H9 (cell line): ENCODE measurements at regions not wholly inside any gene's neighbourhood (a gene's known extent, or its start where the extent isn't known, plus 50 kb on each side); places are given as distances from the start of the nearest gene placed in this dataset.

Experiments used
- DNase-seq: peaks from one replicate; pipeline ENCODE4 v3.0.0-alpha.2; 2017
- H2AFZ ChIP-seq: one replicate; pipeline ENCODE4 v1.6.1; 2013; ENCODE audit warnings: mild to moderate bottlenecking, low read length, control low read depth, moderate library complexity
- H2AK5ac ChIP-seq: 2 replicates; pipeline ENCODE4 v1.6.1; 2013; ENCODE audit warnings: low read length, control low read depth, mixed read lengths; ENCODE audit not compliant: insufficient read length
- H2BK120ac ChIP-seq: one replicate; pipeline ENCODE4 v1.6.1; 2013; ENCODE audit warnings: low read depth, mild to moderate bottlenecking, low read length, control low read depth, inconsistent platforms; ENCODE audit not compliant: poor library complexity, severe bottlenecking
- H2BK12ac ChIP-seq: 2 replicates; pipeline ENCODE4 v1.6.1; 2013; ENCODE audit warnings: low read length, control low read depth, mixed read lengths, low read depth; ENCODE audit not compliant: insufficient read length
- H2BK15ac ChIP-seq: 2 replicates; pipeline ENCODE4 v1.6.1; 2013; ENCODE audit warnings: low read depth, low read length, control low read depth
- H2BK20ac ChIP-seq: one replicate; pipeline ENCODE4 v1.6.1; 2013; ENCODE audit warnings: low read depth, mild to moderate bottlenecking, low read length, control low read depth, inconsistent platforms; ENCODE audit not compliant: poor library complexity, severe bottlenecking
- H2BK5ac ChIP-seq: 2 replicates; pipeline ENCODE4 v1.6.1; 2013; ENCODE audit warnings: low read length, control low read depth, mixed read lengths; ENCODE audit not compliant: insufficient read length
- H3K14ac ChIP-seq: 2 replicates; pipeline ENCODE4 v1.6.1; 2013; ENCODE audit warnings: low read length, control low read depth; ENCODE audit not compliant: insufficient read depth
- H3K18ac ChIP-seq: 2 replicates; pipeline ENCODE4 v1.6.1; 2013; ENCODE audit warnings: low read depth, mild to moderate bottlenecking, mixed read lengths, low read length, control low read depth; ENCODE audit not compliant: insufficient read length
- H3K23ac ChIP-seq: 2 replicates; pipeline ENCODE4 v1.6.1; 2013; ENCODE audit warnings: low read length, control low read depth, mixed read lengths, low read depth; ENCODE audit not compliant: insufficient read length
- H3K23me2 ChIP-seq: 2 replicates; pipeline ENCODE4 v1.6.1; 2013; ENCODE audit warnings: low read depth, mild to moderate bottlenecking, mixed read lengths, low read length, control low read depth; ENCODE audit not compliant: insufficient read length, poor library complexity, severe bottlenecking
- H3K27ac ChIP-seq: 2 replicates; pipeline ENCODE4 v1.5.1; 2013; ENCODE audit warnings: low read length, control low read depth, mixed read lengths, low read depth; ENCODE audit not compliant: insufficient read length
- H3K27me3 ChIP-seq: 2 replicates; pipeline ENCODE4 v1.6.1; 2013; ENCODE audit warnings: low read length, control low read depth, inconsistent platforms; ENCODE audit not compliant: insufficient read depth
- H3K4ac ChIP-seq: 2 replicates; pipeline ENCODE4 v1.6.1; 2013; ENCODE audit warnings: low read depth, mild to moderate bottlenecking, control low read depth, inconsistent platforms, low read length, moderate library complexity
- H3K4me1 ChIP-seq: 2 replicates; pipeline ENCODE4 v1.6.1; 2013; ENCODE audit warnings: low read length, control low read depth, inconsistent platforms; ENCODE audit not compliant: insufficient read depth
- H3K4me2 ChIP-seq: 2 replicates; pipeline ENCODE4 v1.6.1; 2013; ENCODE audit warnings: low read length, control low read depth, mixed read lengths; ENCODE audit not compliant: insufficient read length, insufficient read depth
- H3K56ac ChIP-seq: 2 replicates; pipeline ENCODE4 v1.6.1; 2013; ENCODE audit warnings: low read depth, mild to moderate bottlenecking, mixed read lengths, low read length, control low read depth; ENCODE audit not compliant: insufficient read length
- H3K79me1 ChIP-seq: 2 replicates; pipeline ENCODE4 v1.6.1; 2013; ENCODE audit warnings: low read depth, mild to moderate bottlenecking, moderate library complexity, low read length, control low read depth, inconsistent platforms; ENCODE audit not compliant: insufficient read depth, poor library complexity, severe bottlenecking
- H3K79me2 ChIP-seq: 2 replicates; pipeline ENCODE4 v1.6.1; 2013; ENCODE audit warnings: low read length, control low read depth, inconsistent platforms; ENCODE audit not compliant: insufficient read depth
- H3K9ac ChIP-seq: 2 replicates; pipeline ENCODE4 v1.6.1; 2013; ENCODE audit warnings: low read length, control low read depth, mixed read lengths; ENCODE audit not compliant: insufficient read length; ENCODE audit errors: extremely low read depth
- H3K9me3 ChIP-seq: one replicate; pipeline ENCODE4 v1.6.1; 2013; ENCODE audit warnings: low read depth, low read length, inconsistent platforms; ENCODE audit not compliant: control insufficient read depth
- H3T11ph ChIP-seq: one replicate; pipeline ENCODE4 v1.6.1; 2013; ENCODE audit warnings: mild to moderate bottlenecking, low read length, control low read depth, inconsistent platforms
- H4K20me1 ChIP-seq: one replicate; pipeline ENCODE4 v1.6.1; 2013; ENCODE audit not compliant: control insufficient read depth, insufficient read length, insufficient read depth
- H4K5ac ChIP-seq: 2 replicates; pipeline ENCODE4 v1.6.1; 2013; ENCODE audit warnings: low read depth, mild to moderate bottlenecking, mixed read lengths, low read length, control low read depth; ENCODE audit not compliant: insufficient read length
- H4K8ac ChIP-seq: replicated peaks from 2 replicates; pipeline ENCODE4 v1.6.1; 2013; ENCODE audit warnings: low read length, control low read depth, mixed read lengths, low read depth; ENCODE audit not compliant: insufficient read length
- H4K91ac ChIP-seq: 2 replicates; pipeline ENCODE4 v1.6.1; 2013; ENCODE audit warnings: low read depth, mild to moderate bottlenecking, moderate library complexity, mixed read lengths, low read length, control low read depth; ENCODE audit not compliant: insufficient read length
- H3K27ac Mint-ChIP-seq, 3 experiments: 2 replicates in 2 of 3; 3 replicates in 1 of 3; pipeline ENCODE4 v1.8.0; 2020 to 2021; ENCODE audit warnings: mixed read lengths in 3 of 3, mild to moderate bottlenecking in 1 of 3, moderate library complexity in 1 of 3
- H3K27me3 Mint-ChIP-seq: 2 replicates; pipeline ENCODE4 v1.8.0; 2021; ENCODE audit warnings: low read depth, mild to moderate bottlenecking, moderate library complexity, mixed read lengths
- H3K36me3 Mint-ChIP-seq, 3 experiments: 2 replicates in 2 of 3; 3 replicates in 1 of 3; pipeline ENCODE4 v1.8.0; 2020 to 2021; ENCODE audit warnings: low read depth in 3 of 3, mixed read lengths in 3 of 3; ENCODE audit not compliant: insufficient read depth in 1 of 3
- H3K4me1 Mint-ChIP-seq, 2 experiments: 2 replicates each; pipeline ENCODE4 v1.8.0; 2020; ENCODE audit warnings: mixed read lengths in 2 of 2
- H3K4me3 Mint-ChIP-seq, 2 experiments: 2 replicates in 1 of 2; 3 replicates in 1 of 2; pipeline ENCODE4 v1.8.0; 2020 to 2021; ENCODE audit warnings: mild to moderate bottlenecking in 2 of 2, mixed read lengths in 2 of 2, moderate library complexity in 1 of 2
- H3K9me3 Mint-ChIP-seq, 2 experiments: 2 replicates in 1 of 2; 3 replicates in 1 of 2; pipeline ENCODE4 v1.8.0; 2020; ENCODE audit warnings: mild to moderate bottlenecking in 2 of 2, mixed read lengths in 2 of 2, moderate library complexity in 1 of 2
- WGBS: extraction: QIAGEN DNeasy Blood & Tissue Kit; methylation state at CpG from one replicate; pipeline ENCODE4 v1.1.7; 2013; ENCODE audit warnings: missing lambda C conversion rate, low lambda C conversion rate, mixed read lengths; ENCODE audit not compliant: insufficient read length; ENCODE audit errors: extremely low coverage; 5-methylcytosine and 5-hydroxymethylcytosine counted together
- TF ChIP-seq, protein P1 (sequence below): fragments of 200-600 bp; sonication (generic); conservative IDR thresholded peaks from 3 replicates; pipeline ENCODE4 v1.8.0; 2021; ENCODE audit warnings: antibody characterized with exemption, mild to moderate bottlenecking

DNA sequence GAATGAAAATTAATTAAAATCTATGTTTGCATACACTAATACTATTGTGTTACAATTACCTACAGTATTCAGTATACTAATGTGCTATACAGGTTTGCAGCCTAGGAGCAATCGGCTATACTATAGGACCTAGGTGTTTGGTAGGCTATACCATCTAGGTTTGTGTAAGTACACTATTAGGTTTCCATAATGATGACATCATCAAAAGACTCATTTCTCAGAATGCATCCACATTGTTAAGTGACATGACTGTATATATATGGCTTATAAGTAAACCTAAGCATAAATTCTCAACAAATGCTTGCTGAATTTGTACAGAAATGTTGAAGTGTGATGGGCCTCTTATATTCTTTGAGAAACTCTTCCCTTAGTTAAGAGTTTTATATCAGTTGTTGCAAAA is 206.5 kb upstream of the ZWINT start:
- TF ChIP-seq, protein P1, sequence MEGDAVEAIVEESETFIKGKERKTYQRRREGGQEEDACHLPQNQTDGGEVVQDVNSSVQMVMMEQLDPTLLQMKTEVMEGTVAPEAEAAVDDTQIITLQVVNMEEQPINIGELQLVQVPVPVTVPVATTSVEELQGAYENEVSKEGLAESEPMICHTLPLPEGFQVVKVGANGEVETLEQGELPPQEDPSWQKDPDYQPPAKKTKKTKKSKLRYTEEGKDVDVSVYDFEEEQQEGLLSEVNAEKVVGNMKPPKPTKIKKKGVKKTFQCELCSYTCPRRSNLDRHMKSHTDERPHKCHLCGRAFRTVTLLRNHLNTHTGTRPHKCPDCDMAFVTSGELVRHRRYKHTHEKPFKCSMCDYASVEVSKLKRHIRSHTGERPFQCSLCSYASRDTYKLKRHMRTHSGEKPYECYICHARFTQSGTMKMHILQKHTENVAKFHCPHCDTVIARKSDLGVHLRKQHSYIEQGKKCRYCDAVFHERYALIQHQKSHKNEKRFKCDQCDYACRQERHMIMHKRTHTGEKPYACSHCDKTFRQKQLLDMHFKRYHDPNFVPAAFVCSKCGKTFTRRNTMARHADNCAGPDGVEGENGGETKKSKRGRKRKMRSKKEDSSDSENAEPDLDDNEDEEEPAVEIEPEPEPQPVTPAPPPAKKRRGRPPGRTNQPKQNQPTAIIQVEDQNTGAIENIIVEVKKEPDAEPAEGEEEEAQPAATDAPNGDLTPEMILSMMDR: no peak
- Mint-ChIP-seq H3K27me3 (no peaks in the 10 kb centered on the region), H3K4me1 (no peaks in the 10 kb centered on the region), H3K9me3 (peaks cover 31% of the 10 kb centered on the region in 2 experiments), H3K4me3 (no peak overlapping the region), H3K36me3 (peaks cover 6 to 19% (median 10%) of the 10 kb centered on the region in 3 experiments; a peak in 5 of 7 replicates), H3K27ac (no peak overlapping the region)
- H3K9me3 ChIP-seq: peaks cover 16% of the 10 kb centered on the region
- no peaks in the 10 kb centered on the region for H3K79me1 ChIP-seq
- no peak overlapping the region for H3K4me2 ChIP-seq
- no peak overlapping the region for H2AK5ac ChIP-seq
- H3K18ac ChIP-seq: no peak overlapping the region
- H3K56ac ChIP-seq: no peak overlapping the region
- no peak overlapping the region for H4K8ac ChIP-seq
- H3K79me2 ChIP-seq: no peaks in the 10 kb centered on the region
- no peaks in the 10 kb centered on the region for H3K23me2 ChIP-seq
- H3T11ph ChIP-seq: no peak overlapping the region
- no peak overlapping the region for H3K27ac ChIP-seq
- H3K14ac ChIP-seq: no peak overlapping the region
- H3K4me1 ChIP-seq: no peaks in the 10 kb centered on the region
- H3K4ac ChIP-seq: no peak overlapping the region
- H4K5ac ChIP-seq: no peak overlapping the region
- no peaks in the 10 kb centered on the region for H4K20me1 ChIP-seq
- H3K9ac ChIP-seq: no peak overlapping the region
- H2BK12ac ChIP-seq: no peak overlapping the region
- no peak overlapping the region for H2BK20ac ChIP-seq
- no peaks in the 10 kb centered on the region for H3K27me3 ChIP-seq
- no peak overlapping the region for H2BK120ac ChIP-seq
- H2BK15ac ChIP-seq: no peak overlapping the region
- no peak overlapping the region for H3K23ac ChIP-seq
- no peak overlapping the region for H4K91ac ChIP-seq
- no peak overlapping the region for H2BK5ac ChIP-seq
- no peak for DNase-seq
- no CpG with 5 or more reads among the region's 1 CpG for WGBS
- H2AFZ ChIP-seq: no peak overlapping the region
